HG02884 (cell line): ENCODE measurements at regions not wholly inside any gene's neighbourhood (a gene's known extent, or its start where the extent isn't known, plus 50 kb on each side); places are given as distances from the start of the nearest gene placed in this dataset.
"Not testable (repeated sequence)": the region's sequence is repeated elsewhere in the genome, so short reads cannot be mapped to it uniquely, and the experiment has no call there.

ENCODE experiments used
- ATAC-seq: cut with Tn5 transposase; IDR thresholded peaks from one replicate; pipeline ENCODE4 v1.9.1; 2021; ENCODE audit warnings: mild to moderate bottlenecking, moderate library complexity; ENCODE audit not compliant: unreplicated experiment

- peak; percentile 97 for ATAC-seq
These were observed 771.1 kb upstream of the ADGRL4 start for GRCh38 chr1:79777481-79778219.

GRCh38 chr1:79775402-79775801 is 768.9 kb upstream of the ADGRL4 start:
- no peak for ATAC-seq

GRCh38 chr1:79773385-79773784 is 766.9 kb upstream of the ADGRL4 start:
- ATAC-seq: no peak

GRCh38 chr1:79762461-79762860 is 755.9 kb upstream of the ADGRL4 start:
- ATAC-seq: no peak

GRCh38 chr1:79760531-79760930 is 754.0 kb upstream of the ADGRL4 start:
- no peak for ATAC-seq

GRCh38 chr1:79749607-79750006 is 743.1 kb upstream of the ADGRL4 start:
- no peak for ATAC-seq

- no peak for ATAC-seq
These were observed 739.4 kb upstream of the ADGRL4 start for GRCh38 chr1:79745929-79746328.

- ATAC-seq: no peak
These were observed 738.2 kb upstream of the ADGRL4 start for GRCh38 chr1:79744746-79745145.

GRCh38 chr1:79741720-79742421 is 735.3 kb upstream of the ADGRL4 start:
- peak; percentile 70 for ATAC-seq

GRCh38 chr1:79738101-79738500 is 731.6 kb upstream of the ADGRL4 start:
- no peak for ATAC-seq

GRCh38 chr1:79737193-79737592 is 730.7 kb upstream of the ADGRL4 start:
- ATAC-seq: no peak

- no peak for ATAC-seq
These were observed 726.4 kb upstream of the ADGRL4 start for GRCh38 chr1:79732950-79733349.

GRCh38 chr1:79726911-79727310 is 720.4 kb upstream of the ADGRL4 start:
- no peak for ATAC-seq

GRCh38 chr1:79726321-79726720 is 719.8 kb upstream of the ADGRL4 start:
- ATAC-seq: no peak

- no peak for ATAC-seq
These were observed 709.9 kb upstream of the ADGRL4 start for GRCh38 chr1:79716447-79716846.

GRCh38 chr1:79714664-79715063 is 708.1 kb upstream of the ADGRL4 start:
- no peak for ATAC-seq

GRCh38 chr1:79711001-79711431 is 704.5 kb upstream of the ADGRL4 start:
- peak; percentile 93 for ATAC-seq

- ATAC-seq: no peak
These were observed 702.2 kb upstream of the ADGRL4 start for GRCh38 chr1:79708646-79709265.

GRCh38 chr1:79705218-79705617 is 698.7 kb upstream of the ADGRL4 start:
- no peak for ATAC-seq

- no peak for ATAC-seq
These were observed 697.5 kb upstream of the ADGRL4 start for GRCh38 chr1:79704067-79704466.

- not testable (repeated sequence) for ATAC-seq
These were observed 695.9 kb upstream of the ADGRL4 start for GRCh38 chr1:79702336-79702999.
